ENCODE measurements at regions not wholly inside any gene's neighbourhood (a gene's known extent, or its start where the extent isn't known, plus 50 kb on each side); places are given as distances from the start of the nearest gene placed in this dataset.

DNA sequence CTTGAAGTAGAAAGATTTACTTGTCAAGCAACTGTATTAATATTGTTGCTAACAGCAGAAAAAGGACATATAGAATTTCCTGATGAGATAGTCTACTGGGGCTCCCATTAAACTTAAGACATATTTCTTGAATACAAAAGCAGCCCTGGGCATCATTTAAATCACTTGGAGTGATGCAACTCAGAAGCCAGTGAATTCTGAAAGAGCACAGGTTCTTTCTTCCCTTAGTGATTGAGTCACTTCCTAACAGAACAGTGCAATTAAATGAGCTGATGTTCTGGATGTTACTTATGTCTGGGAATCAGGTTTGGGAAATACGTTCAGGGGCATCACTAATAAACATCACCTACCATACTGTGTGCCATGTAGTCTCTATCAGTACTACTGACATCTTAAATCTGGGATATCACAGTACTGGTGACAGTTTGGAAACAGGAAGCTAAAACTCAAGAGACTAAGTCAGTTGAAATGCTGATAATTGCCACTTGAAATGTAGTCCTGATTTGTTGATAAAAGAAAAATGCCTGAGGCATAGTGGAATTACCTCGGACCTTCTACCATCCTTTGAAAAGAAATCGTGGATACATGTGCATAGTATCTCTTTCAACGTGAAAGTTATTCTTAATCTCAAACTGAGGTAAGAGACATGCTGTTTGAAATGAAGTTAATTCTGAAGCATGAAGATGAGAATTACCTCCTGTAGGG lies 249.2 kb upstream of the GPRIN3 start:
- DNase-seq = no peak
- no peaks in the 10 kb centered on the region for H3K9me3 ChIP-seq (ENCODE audit: control extremely low read depth in 1 of 3, control insufficient read depth in 2 of 3, insufficient read depth in 1 of 3, low read length in 2 of 3)
- no peak for ATAC-seq (ENCODE audit: low read depth)
- no peak overlapping the region for H2AFZ ChIP-seq (ENCODE audit: insufficient read depth, low read depth, low read length, poor library complexity, severe bottlenecking)
- H3K27me3 Mint-ChIP-seq = peaks cover 7% of the 10 kb centered on the region
- no peaks in the 10 kb centered on the region for H3K4me1 Mint-ChIP-seq
- ChIA-PET CTCF (no interaction called here), POLR2A (no interaction called here)
- H3K9ac ChIP-seq (ENCODE audit: low read length) = no peak overlapping the region
- WGBS (ENCODE audit: insufficient coverage) = 78% methylated on average over 3 of the region's 4 CpGs
- H3K4me3 ChIP-seq (ENCODE audit: control extremely low read depth in 1 of 5, extremely low read depth in 1 of 5, insufficient read depth in 1 of 5, low read depth in 2 of 5, low read length in 4 of 5) = no peak overlapping the region
- H3K79me2 ChIP-seq (ENCODE audit: control insufficient read depth, insufficient read depth, low read length) = no peaks in the 10 kb centered on the region
- intact Hi-C loops (cut with micrococcal nuclease) = no loop called here
- no peak for TF ChIP-seq EZH2 (IDR thresholded peaks at IDR 0.05; ENCODE audit: borderline replicate concordance, insufficient read depth, low read depth, low read length, poor library complexity, severe bottlenecking)
- TF ChIP-seq, protein P1, sequence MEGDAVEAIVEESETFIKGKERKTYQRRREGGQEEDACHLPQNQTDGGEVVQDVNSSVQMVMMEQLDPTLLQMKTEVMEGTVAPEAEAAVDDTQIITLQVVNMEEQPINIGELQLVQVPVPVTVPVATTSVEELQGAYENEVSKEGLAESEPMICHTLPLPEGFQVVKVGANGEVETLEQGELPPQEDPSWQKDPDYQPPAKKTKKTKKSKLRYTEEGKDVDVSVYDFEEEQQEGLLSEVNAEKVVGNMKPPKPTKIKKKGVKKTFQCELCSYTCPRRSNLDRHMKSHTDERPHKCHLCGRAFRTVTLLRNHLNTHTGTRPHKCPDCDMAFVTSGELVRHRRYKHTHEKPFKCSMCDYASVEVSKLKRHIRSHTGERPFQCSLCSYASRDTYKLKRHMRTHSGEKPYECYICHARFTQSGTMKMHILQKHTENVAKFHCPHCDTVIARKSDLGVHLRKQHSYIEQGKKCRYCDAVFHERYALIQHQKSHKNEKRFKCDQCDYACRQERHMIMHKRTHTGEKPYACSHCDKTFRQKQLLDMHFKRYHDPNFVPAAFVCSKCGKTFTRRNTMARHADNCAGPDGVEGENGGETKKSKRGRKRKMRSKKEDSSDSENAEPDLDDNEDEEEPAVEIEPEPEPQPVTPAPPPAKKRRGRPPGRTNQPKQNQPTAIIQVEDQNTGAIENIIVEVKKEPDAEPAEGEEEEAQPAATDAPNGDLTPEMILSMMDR (IDR thresholded peaks at IDR 0.05) = no peak
- no peaks in the 10 kb centered on the region for H3K9me3 Mint-ChIP-seq (ENCODE audit: insufficient read depth)
- H3K4me2 ChIP-seq (replicated peaks; ENCODE audit: low read depth, low read length, poor library complexity, severe bottlenecking) = no peak overlapping the region
- no peak overlapping the region for H3K4me3 Mint-ChIP-seq
- no peaks in the 10 kb centered on the region for H3K36me3 ChIP-seq (replicated peaks in 1 of 2; ENCODE audit: control extremely low read depth in 1 of 2, control insufficient read depth in 1 of 2, extremely low read depth in 1 of 2, insufficient read depth in 2 of 2, low read length in 1 of 2)
- H3K27ac Mint-ChIP-seq = no peak overlapping the region
- no peaks in the 10 kb centered on the region for H3K4me1 ChIP-seq (ENCODE audit: control insufficient read depth in 2 of 2, insufficient read depth in 2 of 2, low read length in 2 of 2)
- no peak overlapping the region for H3K27ac ChIP-seq (ENCODE audit: low read length in 2 of 2)
- no peaks in the 10 kb centered on the region for H3K27me3 ChIP-seq (replicated peaks in 1 of 4; ENCODE audit: control extremely low read depth in 1 of 4, control insufficient read depth in 3 of 4, insufficient read depth in 4 of 4, low read length in 3 of 4)
- H4K20me1 ChIP-seq (ENCODE audit: control insufficient read depth, insufficient read depth, low read length, poor library complexity, severe bottlenecking) = no peaks in the 10 kb centered on the region

DNA sequence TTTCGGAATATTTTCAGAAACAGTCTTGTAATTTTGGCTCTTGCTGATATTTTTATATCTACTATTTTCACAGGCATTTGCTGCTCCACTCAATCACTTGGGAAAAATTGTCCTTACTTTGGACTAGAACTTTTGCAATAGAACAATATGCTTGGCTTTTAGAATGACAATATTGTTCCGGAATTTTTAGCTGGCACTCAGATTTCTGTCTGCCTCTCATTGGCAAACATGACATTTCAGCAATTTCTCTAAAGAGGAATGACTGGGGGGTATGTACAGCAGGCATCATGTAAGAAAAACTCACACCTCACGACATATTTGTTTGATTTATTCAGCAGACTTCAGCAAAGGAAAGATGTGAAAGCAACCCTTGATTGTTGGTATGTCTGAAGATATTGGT lies 243.6 kb upstream of the GPRIN3 start:
- Mint-ChIP-seq H3K9me3 (ENCODE audit: insufficient read depth) (no peaks in the 10 kb centered on the region), H3K4me3 (no peak overlapping the region), H3K27me3 (no peaks in the 10 kb centered on the region), H3K27ac (no peak overlapping the region), H3K4me1 (no peaks in the 10 kb centered on the region)
- peaks cover 0 to 1% (median 0%) of the 10 kb centered on the region in 3 donors for H3K9me3 ChIP-seq (ENCODE audit: control extremely low read depth in 1 of 3, control insufficient read depth in 2 of 3, insufficient read depth in 1 of 3, low read length in 2 of 3)
- WGBS (ENCODE audit: insufficient coverage) = no CpG with 5 or more reads among the region's 3 CpGs
- CTCF ChIA-PET = no interaction called here
- H3K9ac ChIP-seq (ENCODE audit: low read length) = no peak overlapping the region
- H3K36me3 ChIP-seq (replicated peaks in 1 of 2; ENCODE audit: control extremely low read depth in 1 of 2, control insufficient read depth in 1 of 2, extremely low read depth in 1 of 2, insufficient read depth in 2 of 2, low read length in 1 of 2) = no peaks in the 10 kb centered on the region
- no peak overlapping the region for H2AFZ ChIP-seq (ENCODE audit: insufficient read depth, low read depth, low read length, poor library complexity, severe bottlenecking)
- no peaks in the 10 kb centered on the region for H4K20me1 ChIP-seq (ENCODE audit: control insufficient read depth, insufficient read depth, low read length, poor library complexity, severe bottlenecking)
- no peaks in the 10 kb centered on the region for H3K27me3 ChIP-seq (replicated peaks in 1 of 4; ENCODE audit: control extremely low read depth in 1 of 4, control insufficient read depth in 3 of 4, insufficient read depth in 4 of 4, low read length in 3 of 4)
- intact Hi-C loops (cut with micrococcal nuclease) = no loop called here
- H3K4me3 ChIP-seq (ENCODE audit: control extremely low read depth in 1 of 5, extremely low read depth in 1 of 5, insufficient read depth in 1 of 5, low read depth in 2 of 5, low read length in 4 of 5) = no peak overlapping the region
- no peaks in the 10 kb centered on the region for H3K79me2 ChIP-seq (ENCODE audit: control insufficient read depth, insufficient read depth, low read length)
- ATAC-seq (ENCODE audit: low read depth) = no peak
- H3K4me1 ChIP-seq (ENCODE audit: control insufficient read depth in 2 of 2, insufficient read depth in 2 of 2, low read length in 2 of 2) = no peaks in the 10 kb centered on the region
- DNase-seq = no peak
- TF ChIP-seq, protein P1 (IDR thresholded peaks at IDR 0.05) = no peak
- no peak for TF ChIP-seq EZH2 (IDR thresholded peaks at IDR 0.05; ENCODE audit: borderline replicate concordance, insufficient read depth, low read depth, low read length, poor library complexity, severe bottlenecking)
- POLR2A ChIA-PET = no interaction called here
- no peak overlapping the region for H3K4me2 ChIP-seq (replicated peaks; ENCODE audit: low read depth, low read length, poor library complexity, severe bottlenecking)
- H3K27ac ChIP-seq (ENCODE audit: low read length in 2 of 2) = no peak overlapping the region
